Hindlimb muscle (tissue), 1 donor: ENCODE measurements at regions not wholly inside any gene's neighbourhood (a gene's known extent, or its start where the extent isn't known, plus 50 kb on each side); places are given as distances from the start of the nearest gene placed in this dataset.
A peak's percentile ranks its signal among the peaks of the same experiment; 100 is the strongest.

Experiments used
- DNase-seq: peaks from one replicate; pipeline ENCODE4 v3.0.0-alpha.2; 2013

DNA sequence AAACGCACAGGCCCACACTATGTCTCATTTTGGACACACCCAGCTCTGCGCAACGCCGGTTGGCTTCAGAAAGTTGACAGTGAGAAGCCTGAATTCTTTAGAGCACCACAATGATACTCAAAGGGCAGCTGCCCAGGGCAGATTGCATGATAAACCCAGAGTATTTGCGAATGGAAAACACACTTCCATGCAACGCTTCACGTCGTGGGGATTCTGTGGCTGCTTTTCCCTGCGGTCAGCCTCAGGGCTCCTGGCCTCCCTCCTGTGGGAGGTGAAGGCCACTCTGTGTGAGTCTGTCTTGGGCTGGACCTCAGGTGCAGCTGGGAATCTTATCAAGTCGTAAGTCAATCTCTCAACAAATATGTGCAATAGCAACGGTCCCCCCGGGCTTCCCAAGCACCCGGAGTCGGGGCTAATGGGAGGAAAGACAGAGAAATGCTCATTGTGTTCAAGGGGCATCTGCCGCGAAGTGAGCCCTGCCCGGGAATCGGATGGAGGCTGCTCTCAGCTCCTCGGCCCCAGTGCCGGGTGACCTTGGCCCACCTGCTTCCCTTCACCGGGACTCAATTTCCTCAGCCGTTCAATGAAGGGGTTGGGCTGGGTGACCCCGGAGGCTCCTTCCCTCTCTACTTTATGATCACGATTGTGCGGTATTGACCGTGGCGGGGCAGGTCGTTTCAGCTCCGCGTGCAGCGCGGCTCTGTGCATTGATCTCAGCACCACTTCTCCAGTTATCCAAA, 623.6 kb downstream of the BRD1 start:
- DNase-seq = no peak

DNA sequence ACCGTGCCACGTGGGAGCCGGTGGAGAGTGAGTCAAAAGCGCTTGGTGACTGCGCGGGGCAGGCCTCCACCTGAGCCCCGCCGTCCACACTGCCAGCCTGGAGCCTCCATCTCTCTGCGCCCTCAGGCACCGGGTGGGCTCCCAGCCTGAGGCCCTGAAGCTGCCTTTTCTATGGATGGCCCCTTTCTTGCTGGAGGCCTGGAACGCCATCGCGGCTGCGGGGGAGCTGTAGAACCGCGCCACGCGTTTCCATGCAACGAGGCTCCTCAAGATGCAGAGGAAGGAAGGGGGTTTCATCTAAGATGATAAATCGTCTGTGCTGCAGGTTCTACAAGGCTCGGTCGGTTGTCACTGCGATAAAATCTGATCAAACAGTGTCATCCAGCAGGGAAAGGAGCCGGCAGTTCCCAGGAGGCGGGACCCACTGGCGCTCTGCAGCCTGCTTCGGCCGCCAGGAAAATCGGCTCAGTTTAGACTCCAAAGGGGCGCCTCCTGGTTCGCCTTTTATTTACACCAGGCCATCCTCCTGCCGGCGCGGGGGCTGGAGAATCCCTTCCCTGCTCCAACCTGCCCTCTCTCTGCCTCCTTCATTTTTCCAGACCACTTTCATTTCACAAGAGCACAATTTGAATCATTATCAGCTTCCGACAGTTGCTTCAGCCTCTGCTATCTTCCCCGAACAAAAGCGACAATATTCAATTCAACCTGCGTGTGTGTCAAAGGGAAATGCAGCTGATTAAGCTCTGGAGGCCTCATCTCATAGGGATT, 624.4 kb downstream of the BRD1 start:
- DNase-seq = no peak

DNA sequence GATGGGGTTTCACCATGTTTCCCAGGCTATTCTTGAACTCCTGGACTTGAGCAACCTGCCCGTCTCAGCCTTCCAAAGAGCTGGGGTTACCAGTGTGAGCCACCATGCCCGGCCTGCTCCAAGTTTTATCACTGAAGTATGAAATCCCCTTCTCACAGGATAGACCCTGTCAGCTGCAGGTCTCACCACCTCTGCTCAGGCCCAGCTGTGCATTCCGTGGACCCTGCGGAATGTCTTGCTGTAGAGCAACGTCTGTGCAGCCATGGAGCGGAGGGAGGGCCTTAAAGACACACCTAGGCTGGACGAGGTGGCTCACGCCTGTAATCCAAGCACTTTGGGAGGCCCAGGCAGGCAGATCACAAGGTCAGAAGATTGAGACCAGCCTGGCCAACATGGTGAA, 625.4 kb downstream of the BRD1 start:
- DNase-seq = no peak

DNA sequence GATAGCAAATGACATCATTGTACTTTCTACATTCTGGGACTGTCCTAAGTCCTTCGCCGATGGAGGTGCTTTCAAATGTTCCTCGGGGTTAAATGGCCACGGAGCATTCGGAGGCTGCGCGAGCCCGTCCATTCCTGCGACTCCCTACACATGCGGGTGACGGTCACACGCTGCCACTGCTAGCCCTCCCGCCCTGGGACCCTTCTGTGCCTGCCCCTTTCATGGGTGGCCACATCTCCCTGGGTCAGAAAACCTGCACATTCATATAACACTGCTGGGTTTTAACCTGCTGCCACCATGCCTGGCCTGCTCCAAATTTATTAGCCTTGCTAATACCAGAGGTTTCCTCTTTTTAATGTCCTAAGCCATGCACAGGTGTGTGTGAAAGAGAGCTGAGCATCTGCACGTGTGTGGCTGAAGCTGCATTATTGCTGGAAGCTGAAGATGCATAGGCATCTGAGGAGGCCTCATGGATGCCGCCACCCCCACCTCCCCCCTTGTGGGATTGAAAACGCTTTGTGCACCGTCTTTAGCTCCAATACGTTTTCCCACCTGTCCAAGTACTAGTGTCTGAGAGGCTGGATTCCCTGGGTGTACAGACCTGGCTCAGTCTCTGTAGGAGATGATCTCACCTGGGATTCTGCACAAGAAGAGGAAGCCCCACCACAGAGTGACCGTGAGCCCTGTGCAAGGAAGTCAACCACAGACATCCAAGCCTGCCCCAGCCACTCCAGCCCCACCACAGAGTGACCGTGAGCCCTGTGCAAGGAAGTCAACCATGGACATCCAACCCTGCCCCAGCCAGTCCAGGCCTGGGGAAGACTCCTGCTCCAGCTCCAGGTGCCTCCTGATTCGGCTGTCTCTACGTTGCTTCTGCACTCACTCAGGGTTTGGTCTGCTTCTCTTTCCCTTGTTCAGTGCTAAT, 626.4 kb downstream of the BRD1 start:
- no peak for DNase-seq

DNA sequence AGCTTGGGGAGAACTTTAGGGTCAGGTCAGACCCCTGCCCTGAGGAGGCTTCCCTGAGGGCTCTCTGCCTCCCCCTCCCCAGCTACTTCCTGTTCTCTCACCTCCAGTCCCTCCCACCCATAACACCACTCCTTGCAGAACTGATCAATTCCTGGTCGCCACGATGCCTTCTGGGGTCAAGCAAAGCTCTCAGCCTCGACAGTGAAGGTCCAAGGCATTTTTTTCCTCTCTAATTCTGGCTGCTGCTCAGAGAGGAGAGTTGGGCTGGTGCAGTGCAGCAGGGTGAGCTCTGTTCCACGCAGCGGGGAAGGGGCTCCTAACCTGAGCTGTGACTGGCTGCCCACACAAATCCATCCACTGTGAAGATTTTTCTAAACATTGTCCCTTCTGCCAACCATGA, 628.4 kb downstream of the BRD1 start:
- no peak for DNase-seq

DNA sequence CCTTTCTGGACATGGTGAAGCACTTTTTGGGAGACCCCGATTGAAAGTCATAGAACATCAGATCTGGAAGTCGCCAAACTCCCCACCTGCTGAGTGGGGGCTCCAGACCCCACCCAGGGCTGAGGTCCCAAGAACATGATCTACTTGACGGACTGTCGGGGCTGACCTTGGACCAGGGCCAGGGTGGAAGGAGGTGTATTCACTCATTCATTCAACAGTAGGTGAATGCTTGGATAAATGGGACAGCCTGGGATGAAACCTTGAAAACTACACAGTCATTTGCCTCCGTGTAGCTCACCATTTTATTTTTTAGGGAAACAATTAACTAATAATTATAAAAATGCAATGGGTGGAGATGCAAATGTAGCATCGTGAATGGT, 629.0 kb downstream of the BRD1 start:
- DNase-seq = no peak

DNA sequence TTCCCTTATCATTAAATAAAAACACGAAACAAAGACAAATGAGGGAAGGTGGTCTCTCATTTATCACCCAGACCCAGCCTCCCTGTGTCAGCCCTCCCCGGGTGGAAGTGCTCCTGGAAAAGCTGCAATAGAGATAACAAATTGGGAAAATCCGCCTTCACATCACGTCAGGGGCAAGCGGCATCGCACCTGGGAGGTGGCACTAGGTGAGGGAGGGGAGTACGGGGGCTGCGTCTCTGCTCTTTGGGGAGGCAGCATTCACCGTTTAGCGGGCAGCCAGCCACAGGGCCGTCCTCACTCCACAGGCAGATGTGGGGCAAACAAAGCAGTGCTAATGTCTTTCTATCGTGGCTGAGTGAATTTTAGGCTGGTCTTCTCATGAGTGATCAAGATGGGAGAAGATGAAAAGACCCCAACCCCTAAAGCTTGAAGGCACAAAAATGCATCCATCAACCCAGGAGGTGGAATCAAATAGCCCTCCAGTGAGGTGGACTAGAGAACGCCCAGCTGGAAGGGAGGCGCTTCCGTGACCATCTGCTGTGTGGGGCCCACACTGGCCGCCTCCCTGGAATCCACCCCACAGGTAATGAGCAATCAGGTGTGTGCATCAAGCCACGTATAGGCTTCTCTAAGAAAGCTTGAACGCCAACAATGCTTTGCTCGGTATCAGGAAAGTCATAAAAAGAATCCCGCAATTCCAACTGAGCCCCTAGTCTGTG, 629.5 kb downstream of the BRD1 start:
- no peak for DNase-seq

DNA sequence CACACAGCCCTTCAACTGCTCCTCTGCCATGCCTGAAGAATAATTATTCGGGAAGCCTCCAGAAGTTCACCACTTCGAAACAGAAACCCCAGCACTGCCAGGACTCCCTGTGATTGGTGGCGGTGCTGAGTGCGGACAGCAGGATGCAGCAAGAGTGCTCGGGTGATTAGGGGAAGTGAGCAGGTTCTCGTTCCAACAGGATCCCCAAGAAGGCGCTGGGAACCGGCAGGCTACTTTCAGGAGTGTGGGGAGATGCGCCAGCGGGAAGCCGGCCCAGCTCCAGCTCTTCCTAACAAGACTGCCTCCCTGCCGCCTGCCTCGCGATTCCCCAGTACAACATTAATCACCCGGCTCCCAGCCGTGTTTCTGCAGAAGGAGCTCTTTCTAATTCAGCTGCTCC, 630.2 kb downstream of the BRD1 start:
- DNase-seq = peak; percentile 26

DNA sequence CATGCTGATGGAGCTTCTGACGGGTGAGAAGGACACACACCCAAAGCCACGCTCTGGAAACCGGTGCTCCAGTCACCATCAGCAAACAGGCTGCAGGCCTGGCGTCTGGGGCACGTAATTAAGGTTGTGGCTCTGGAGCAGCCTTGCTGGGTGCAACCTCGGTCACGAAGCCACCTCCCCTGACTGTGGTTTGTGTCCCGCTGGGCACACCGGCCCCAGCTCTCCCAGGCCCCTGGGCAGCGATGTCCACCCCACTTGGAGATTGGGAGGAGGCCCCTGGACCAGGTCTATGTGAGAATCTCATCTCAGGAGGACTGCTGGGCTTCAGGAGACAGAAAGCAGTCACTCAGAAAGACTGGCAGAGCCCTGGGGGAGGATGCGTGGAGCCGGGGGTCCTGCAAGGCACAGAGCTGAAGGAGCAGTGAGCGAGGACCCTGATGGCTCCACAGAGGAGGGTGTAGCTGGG, 631.6 kb downstream of the BRD1 start:
- no peak for DNase-seq

DNA sequence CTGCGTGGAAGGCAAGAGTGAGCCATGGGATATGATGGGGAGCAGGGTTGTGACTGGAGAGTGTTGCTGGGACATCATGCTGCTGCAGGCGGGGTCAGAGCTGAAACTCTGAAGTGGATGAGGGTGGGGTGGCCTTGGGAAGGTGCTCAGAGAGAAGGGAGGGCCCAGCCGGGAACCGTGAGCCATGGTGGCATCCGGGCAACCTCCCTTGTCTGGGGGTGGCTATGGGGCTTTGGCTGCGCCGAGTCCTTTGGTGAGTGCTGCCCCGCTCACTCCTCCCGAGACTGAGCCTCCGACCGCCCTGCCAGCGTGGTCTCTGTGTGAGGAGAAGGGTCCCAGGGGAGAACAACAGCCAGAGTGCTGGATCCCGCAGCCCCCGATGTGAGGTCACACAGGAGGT, 632.0 kb downstream of the BRD1 start:
- no peak for DNase-seq

DNA sequence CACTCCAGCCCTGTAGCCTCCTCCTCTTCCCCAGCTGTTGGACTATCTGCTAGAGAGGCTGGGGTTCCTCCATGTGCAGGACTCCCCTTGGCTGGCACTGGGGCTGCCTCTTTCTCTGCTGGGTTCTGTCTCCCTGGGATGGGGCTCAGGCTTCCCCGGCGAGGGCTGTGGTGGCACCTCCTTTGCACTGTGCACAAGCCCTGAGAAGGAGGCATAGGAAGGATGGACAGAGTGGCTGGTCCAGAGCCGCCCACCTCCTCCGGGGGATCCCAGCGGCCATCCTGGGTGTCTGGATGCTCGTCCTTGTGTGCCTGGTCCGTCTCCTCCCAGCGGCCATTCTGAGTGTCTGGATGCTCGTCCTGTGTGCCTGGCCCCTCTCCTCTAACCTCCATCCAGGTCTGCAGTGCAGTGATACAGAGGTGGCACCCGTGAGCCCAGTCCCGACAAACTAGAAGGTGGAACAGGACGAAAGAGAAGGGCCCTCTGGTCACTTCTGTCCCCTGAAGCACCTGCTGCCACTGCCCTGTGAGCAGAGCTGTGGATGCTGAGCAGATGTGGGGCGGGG, 633.7 kb downstream of the BRD1 start:
- no peak for DNase-seq

DNA sequence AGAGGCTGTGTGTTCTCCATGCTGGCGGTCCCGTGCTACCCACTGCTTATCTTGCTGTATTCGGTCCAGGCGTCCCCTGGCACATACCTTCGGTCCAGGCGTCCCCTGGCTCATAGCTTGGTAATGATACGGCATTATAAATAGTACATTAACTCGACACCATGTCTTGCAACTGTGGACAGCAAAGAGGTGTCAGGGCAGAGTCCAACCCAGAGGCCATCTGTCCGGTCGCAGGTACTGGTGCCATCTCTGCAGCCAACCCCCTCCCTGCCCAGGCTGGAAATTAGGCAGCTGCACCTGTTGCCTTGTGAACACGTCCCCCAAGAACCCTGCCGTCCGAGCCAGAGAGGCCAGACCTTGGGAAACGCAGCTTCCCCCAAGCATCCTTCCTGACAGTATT, 634.3 kb downstream of the BRD1 start:
- no peak for DNase-seq

DNA sequence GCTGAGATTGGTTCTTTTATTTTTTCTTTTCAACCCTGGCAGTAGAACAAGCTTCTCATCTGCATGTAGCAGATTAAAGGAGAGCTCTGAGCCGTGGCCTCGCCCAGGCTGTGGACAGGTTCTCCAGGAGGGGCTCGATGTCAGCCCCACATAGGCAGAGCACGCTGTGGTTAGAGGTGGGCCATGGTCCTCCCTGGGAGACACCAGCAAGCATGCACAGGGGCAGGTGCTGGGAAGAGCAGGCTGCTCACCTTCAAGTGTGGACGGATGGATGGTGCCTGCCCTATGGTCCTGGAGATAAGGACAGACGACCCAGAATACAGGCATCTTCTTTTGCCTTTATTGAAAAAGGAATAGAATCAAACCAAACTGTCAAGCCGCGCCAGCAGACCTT, 634.8 kb downstream of the BRD1 start:
- DNase-seq = no peak

DNA sequence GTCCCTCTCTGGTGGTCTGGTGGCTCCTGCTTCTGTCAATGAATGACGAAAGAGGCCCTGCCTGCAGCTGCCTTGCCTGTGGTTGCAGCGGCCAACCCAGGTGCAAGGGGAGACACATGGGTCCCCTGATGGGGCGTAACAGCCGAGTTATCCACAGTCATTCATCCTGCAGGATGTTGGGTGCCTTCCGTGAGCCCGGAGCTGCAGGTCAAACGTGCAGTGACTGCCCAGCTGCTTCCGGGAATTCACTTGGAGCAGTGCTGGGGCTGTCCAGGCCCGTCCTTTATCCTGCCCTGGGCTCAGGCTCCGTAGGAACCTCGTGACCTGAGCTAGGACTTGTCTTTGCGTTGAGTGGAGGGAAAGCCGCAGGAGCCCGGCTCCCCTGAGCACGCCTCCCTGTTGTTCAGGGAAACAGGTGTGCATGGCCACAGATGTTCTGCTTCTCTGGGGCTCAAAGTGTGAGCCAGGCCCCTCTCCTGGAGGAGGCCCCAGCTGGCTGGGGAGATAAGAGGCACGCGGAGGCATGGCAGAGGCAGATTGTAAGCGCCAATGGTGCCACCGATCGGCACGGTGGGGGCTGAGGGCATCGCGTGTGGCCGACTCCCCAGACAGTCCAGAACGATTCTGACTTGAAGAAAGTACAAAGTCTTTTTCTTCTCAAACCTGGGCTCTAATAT, 635.4 kb downstream of the BRD1 start:
- DNase-seq = peak; percentile 11

DNA sequence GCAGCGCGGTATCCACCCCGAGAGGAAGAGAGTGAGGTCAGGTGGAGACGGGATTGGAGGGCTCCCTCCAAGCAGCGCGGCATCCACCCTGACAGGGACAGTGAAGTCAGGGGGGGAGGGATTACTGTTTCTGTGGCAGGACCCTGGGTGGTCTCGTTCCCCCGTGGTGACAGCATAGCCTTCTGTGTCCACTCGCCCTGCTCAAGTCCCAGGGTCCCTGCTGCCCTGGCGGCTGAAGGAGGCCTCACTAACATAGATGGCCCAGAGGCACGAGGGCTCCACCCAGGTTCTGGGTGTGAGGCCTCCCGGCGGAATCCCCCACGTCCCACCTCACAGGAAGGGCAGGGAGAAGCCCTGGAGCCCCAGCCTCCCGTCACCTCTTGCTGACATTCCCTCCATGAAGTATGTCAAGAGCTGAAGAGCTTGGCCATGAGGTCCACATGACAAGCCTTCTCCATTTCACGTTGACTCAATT, 636.1 kb downstream of the BRD1 start:
- DNase-seq = no peak

DNA sequence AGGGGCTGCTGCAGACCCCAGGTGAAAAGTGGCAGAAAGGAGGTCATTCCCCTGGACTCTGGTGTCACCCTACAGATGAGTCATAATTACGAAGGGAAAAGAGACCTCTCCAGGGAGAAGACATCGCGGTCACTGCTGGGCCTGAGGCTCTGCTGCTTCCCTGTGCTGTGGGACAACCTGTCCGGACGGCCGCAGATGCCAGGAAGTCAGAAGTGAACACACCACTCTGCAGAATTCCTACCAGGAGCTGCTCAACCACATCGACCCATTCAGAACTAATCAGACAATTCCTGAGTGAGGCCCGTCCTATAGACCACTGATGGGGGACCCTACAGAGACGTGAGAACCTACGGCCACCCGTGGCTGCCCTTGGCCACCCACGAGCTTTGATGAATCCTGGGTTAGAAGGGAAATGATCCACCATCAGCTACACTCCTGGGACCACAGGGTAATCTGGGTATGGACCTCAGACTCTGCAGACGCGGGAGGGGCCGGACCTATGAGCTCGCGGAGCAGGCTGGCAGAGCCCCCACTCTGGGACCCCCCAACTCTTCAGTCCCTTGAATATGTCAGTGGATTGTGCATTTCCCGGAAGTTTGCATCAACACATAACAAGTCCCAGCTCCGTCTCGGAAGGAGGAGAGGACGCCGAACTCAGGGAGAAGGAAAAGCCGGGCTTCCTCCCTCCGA, 636.7 kb downstream of the BRD1 start:
- no peak for DNase-seq

DNA sequence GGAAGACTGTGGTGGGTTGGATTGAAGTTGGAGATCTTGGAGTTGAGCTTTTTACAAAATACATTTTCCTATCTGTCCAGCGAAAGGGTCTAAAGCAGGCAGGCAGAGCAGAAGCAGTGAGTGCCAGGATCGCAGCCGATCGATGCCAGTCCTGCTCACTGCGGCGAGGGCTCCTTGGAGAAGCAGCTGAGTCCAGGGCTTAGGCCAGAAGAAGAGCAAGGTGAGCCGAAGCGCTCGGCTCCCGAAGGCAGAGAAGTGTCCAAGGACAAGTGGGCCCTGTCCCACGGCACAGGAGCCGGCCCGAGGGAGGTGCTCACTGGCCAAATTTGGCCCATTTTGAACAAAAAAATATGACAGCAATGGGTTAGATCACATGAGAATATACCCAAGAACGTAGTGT, 637.8 kb downstream of the BRD1 start:
- no peak for DNase-seq

DNA sequence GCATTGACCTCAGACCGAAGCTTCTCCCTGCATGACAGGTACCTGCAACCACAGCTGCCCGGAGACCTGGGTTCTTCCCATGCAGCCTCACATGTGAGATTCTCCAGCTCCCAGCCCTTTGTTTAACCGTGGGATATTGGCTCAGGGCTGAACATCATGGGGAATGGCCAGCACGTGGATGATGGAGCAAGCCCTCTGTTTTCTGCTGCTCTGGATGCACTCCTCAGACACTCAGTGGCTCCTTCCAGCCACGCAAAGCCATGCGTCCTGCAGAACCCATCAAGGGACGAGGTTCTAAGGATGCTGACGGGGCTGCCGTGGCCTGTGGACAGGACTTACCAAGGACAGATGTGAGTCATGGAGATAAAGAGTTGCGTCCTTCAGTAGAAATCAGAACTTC, 639.1 kb downstream of the BRD1 start:
- DNase-seq = no peak

DNA sequence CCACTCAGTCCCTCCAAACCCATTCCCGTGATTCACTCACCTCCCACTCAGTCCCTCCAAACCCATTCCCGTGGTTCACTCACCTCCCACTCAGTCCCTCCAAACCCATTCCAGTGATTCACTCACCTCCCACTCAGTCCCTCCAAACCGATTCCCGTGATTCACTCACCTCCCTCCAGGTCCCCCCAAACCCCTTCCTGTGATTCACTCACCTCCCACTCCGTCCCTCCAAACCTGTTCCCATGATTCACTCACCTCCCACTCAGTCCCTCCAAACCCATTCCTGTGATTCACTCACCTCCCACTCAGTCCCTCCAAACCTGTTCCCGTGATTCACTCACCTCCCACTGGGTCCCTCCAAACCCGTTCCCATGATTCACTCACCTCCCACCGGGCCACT, 639.6 kb downstream of the BRD1 start:
- DNase-seq = no peak

DNA sequence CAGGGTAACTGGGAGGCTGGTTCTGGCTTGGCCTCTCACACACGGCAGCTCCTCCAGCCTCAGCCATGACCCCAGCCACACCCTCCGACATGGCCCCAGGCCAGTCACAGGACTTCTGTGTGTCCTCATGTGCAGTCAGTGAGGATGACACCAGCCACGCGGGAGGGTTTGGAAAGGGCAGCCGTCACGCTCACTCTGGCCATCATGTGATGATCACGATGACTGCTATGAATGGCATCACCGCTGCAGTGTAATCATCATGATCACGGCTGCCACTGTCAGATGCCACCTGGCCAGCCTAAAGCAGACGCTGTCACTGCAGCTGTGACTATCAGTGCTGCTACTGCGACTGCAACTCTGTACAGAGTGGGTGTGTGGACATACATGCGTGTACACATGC, 640.9 kb downstream of the BRD1 start:
- DNase-seq = no peak

DNA sequence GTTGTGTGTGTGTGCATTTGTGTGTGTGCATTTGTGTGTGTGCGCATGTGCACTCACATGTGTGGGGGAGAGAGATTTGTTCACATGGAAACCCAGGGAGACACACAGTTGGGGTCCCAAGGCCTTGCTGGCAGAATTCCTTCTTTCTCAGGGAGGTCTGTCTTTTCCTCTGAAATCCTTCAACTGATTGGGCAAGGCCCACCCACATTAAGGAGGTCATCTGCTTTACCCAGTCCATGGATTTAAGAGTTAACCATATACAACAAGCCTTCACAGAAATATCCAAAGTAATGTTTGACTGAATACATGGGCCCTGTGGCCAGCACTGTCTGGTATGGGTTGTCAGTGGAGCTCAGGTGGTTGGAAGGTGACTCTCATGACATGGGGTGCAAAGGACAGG, 641.4 kb downstream of the BRD1 start:
- DNase-seq = no peak
